Loucy (cell line): ENCODE measurements at regions not wholly inside any gene's neighbourhood (a gene's known extent, or its start where the extent isn't known, plus 50 kb on each side); places are given as distances from the start of the nearest gene placed in this dataset.

Experiments
- H2AFZ ChIP-seq: fragments of 200-600 bp; sonication (generic); 2 replicates; pipeline ENCODE4 v1.6.0; 2016; ENCODE audit warnings: antibody characterized with exemption, mild to moderate bottlenecking, low read length, moderate library complexity
- H3F3A ChIP-seq: fragments of 200-600 bp; 2 replicates; pipeline ENCODE4 v1.6.0; 2016; ENCODE audit warnings: antibody characterized with exemption, low read depth, mild to moderate bottlenecking
- H3K27me3 ChIP-seq: fragments of 200-600 bp; sonication (generic); 2 replicates; pipeline ENCODE4 v1.6.1; 2014; ENCODE audit warnings: low read length, mild to moderate bottlenecking; ENCODE audit not compliant: insufficient read depth, poor library complexity, severe bottlenecking
- H3K36me3 ChIP-seq: fragments of 200-600 bp; sonication (generic); 2 replicates; pipeline ENCODE4 v1.6.1; 2016; ENCODE audit warnings: low read length; ENCODE audit not compliant: insufficient read depth
- H3K4me1 ChIP-seq: fragments of 200-600 bp; sonication (generic); 2 replicates; pipeline ENCODE4 v1.5.1; 2014; ENCODE audit warnings: low read length, mild to moderate bottlenecking; ENCODE audit not compliant: insufficient read depth, poor library complexity, severe bottlenecking
- H3K4me2 ChIP-seq: fragments of 200-600 bp; sonication (generic); 2 replicates; pipeline ENCODE4 v1.6.0; 2014; ENCODE audit warnings: antibody characterized with exemption, low read length, low read depth, mild to moderate bottlenecking; ENCODE audit not compliant: poor library complexity, severe bottlenecking
- H3K4me3 ChIP-seq: fragments of 200-600 bp; sonication (generic); 2 replicates; pipeline ENCODE4 v1.5.1; 2014; ENCODE audit warnings: low read length, mild to moderate bottlenecking, mixed read lengths; ENCODE audit not compliant: poor library complexity, severe bottlenecking
- H3K79me2 ChIP-seq: fragments of 200-600 bp; sonication (generic); 2 replicates; pipeline ENCODE4 v1.6.1; 2014; ENCODE audit warnings: low read length; ENCODE audit not compliant: insufficient read depth
- H3K9ac ChIP-seq: fragments of 200-600 bp; sonication (generic); 2 replicates; pipeline ENCODE4 v1.6.0; 2014; ENCODE audit warnings: mild to moderate bottlenecking, low read depth, low read length, moderate library complexity; ENCODE audit not compliant: poor library complexity, severe bottlenecking
- H3K9me2 ChIP-seq: fragments of 200-600 bp; sonication (generic); replicated peaks from 2 replicates; pipeline ENCODE4 v1.6.1; 2016; ENCODE audit warnings: low read depth, low read length, mixed read lengths
- H3K9me3 ChIP-seq: fragments of 200-600 bp; sonication (generic); 2 replicates; pipeline ENCODE4 v1.6.1; 2014; ENCODE audit warnings: mild to moderate bottlenecking, antibody characterized with exemption, low read length, low read depth; ENCODE audit not compliant: insufficient read depth
- H4K20me1 ChIP-seq: fragments of 200-600 bp; sonication (generic); 2 replicates; pipeline ENCODE4 v1.6.0; 2014; ENCODE audit warnings: antibody characterized with exemption, low read length, mild to moderate bottlenecking; ENCODE audit not compliant: insufficient read depth, poor library complexity, severe bottlenecking
- EZH2phosphoT487 ChIP-seq: fragments of 200-600 bp; IDR thresholded peaks from 2 replicates; pipeline ENCODE4 v1.6.1; 2018; ENCODE audit warnings: antibody characterized with exemption, mild to moderate bottlenecking, moderate library complexity, borderline replicate concordance
- TF ChIP-seq, protein P1 (sequence below): fragments of 200-600 bp; sonication (generic); conservative IDR thresholded peaks from 2 replicates; pipeline ENCODE4 v1.5.1; 2014; ENCODE audit warnings: mild to moderate bottlenecking, antibody characterized with exemption, low read length

DNA sequence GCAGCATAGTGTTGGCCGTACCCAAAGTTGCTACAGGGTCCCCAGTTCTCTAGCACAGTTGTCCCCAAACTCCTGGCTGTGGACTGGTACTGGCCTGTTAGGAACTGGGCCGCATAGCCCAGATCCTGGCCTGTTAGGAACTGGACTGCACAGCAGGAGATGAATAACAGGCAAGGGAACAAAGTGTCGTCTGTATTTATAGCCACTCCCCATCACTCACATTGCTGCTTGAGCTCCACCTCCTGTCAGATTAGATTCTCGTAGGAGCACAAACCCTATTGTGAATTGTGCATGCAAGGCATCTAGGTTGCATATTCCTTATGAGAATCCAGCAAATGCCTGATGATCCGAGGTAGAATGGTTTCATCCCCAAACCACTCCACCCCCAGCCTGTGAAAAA is 604.0 kb upstream of the LMCD1 start:
- Histone ChIP-seq H2AFZ (no peak overlapping the region), H3K4me2 (no peak overlapping the region), H3K36me3 (no peaks in the 10 kb centered on the region)

GRCh38 chr3:7913283-7913682 is 588.3 kb upstream of the LMCD1 start:
- Histone ChIP-seq H3K4me2 (no peak overlapping the region), H4K20me1 (no peaks in the 10 kb centered on the region), H3K36me3 (no peaks in the 10 kb centered on the region), H3K9ac (no peak overlapping the region), H2AFZ (no peak overlapping the region), H3K9me3 (no peaks in the 10 kb centered on the region), H3K79me2 (no peaks in the 10 kb centered on the region), H3F3A (no peaks in the 10 kb centered on the region), H3K9me2 (no peaks in the 10 kb centered on the region), H3K4me3 (no peak overlapping the region), H3K4me1 (no peaks in the 10 kb centered on the region), H3K27me3 (no peaks in the 10 kb centered on the region)
- TF ChIP-seq EZH2phosphoT487, result no peak
- TF ChIP-seq, protein P1, sequence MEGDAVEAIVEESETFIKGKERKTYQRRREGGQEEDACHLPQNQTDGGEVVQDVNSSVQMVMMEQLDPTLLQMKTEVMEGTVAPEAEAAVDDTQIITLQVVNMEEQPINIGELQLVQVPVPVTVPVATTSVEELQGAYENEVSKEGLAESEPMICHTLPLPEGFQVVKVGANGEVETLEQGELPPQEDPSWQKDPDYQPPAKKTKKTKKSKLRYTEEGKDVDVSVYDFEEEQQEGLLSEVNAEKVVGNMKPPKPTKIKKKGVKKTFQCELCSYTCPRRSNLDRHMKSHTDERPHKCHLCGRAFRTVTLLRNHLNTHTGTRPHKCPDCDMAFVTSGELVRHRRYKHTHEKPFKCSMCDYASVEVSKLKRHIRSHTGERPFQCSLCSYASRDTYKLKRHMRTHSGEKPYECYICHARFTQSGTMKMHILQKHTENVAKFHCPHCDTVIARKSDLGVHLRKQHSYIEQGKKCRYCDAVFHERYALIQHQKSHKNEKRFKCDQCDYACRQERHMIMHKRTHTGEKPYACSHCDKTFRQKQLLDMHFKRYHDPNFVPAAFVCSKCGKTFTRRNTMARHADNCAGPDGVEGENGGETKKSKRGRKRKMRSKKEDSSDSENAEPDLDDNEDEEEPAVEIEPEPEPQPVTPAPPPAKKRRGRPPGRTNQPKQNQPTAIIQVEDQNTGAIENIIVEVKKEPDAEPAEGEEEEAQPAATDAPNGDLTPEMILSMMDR, result no peak

More for the DNA sequence above, 604.0 kb upstream of the LMCD1 start:
- no peaks in the 10 kb centered on the region for H3K4me1 ChIP-seq
- H3K9ac ChIP-seq, result no peak overlapping the region
- H3K4me3 ChIP-seq, result no peak overlapping the region
- no peaks in the 10 kb centered on the region for H3K9me3 ChIP-seq
- no peak for TF ChIP-seq EZH2phosphoT487
- TF ChIP-seq, protein P1, result no peak
- no peaks in the 10 kb centered on the region for H3K27me3 ChIP-seq
- no peaks in the 10 kb centered on the region for H3K79me2 ChIP-seq
- no peaks in the 10 kb centered on the region for H3K9me2 ChIP-seq
- H3F3A ChIP-seq, result no peaks in the 10 kb centered on the region
- no peaks in the 10 kb centered on the region for H4K20me1 ChIP-seq

DNA sequence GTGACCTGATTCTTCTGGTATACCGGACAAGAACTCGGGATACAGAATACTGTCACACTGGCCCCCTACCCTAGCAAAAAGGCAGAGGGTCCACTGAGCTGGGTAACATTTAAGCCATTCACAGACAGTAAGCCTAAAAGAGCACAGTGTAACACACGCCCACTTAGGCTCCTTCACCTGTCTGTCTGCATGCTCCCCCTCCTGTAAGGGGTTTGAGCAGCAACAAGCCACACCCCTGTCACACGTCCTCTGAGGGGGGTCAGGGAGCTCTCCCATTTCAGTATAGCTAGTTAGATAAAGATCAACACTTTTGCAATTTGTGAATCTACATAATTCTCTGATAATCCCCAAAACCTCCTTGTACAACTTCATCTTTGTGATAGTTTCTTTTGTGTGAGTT is 586.3 kb upstream of the LMCD1 start:
- no peak overlapping the region for H3K9ac ChIP-seq
- no peak for TF ChIP-seq EZH2phosphoT487
- TF ChIP-seq, protein P1, result no peak
- H3K27me3 ChIP-seq, result no peaks in the 10 kb centered on the region
- H3F3A ChIP-seq, result no peaks in the 10 kb centered on the region
- no peaks in the 10 kb centered on the region for H4K20me1 ChIP-seq
- H3K79me2 ChIP-seq, result no peaks in the 10 kb centered on the region
- no peaks in the 10 kb centered on the region for H3K36me3 ChIP-seq
- no peaks in the 10 kb centered on the region for H3K4me1 ChIP-seq
- no peak overlapping the region for H2AFZ ChIP-seq
- no peak overlapping the region for H3K4me3 ChIP-seq
- H3K4me2 ChIP-seq, result no peak overlapping the region
- H3K9me2 ChIP-seq, result no peaks in the 10 kb centered on the region
- no peaks in the 10 kb centered on the region for H3K9me3 ChIP-seq
